ENCODE measurements at regions not wholly inside any gene's neighbourhood (a gene's known extent, or its start where the extent isn't known, plus 50 kb on each side); places are given as distances from the start of the nearest gene placed in this dataset.

- peaks cover 0 to 20% (median 6%) of the 10 kb centered on the region in 11 experiments; a peak in 9 of 22 replicates for H3K9me3 ChIP-seq (replicated peaks in 1 of 11)
- H3K4me3 ChIP-seq = no peak overlapping the region
- no peak overlapping the region for H3K27ac ChIP-seq
- TF ChIP-seq Cebpa-rat (IDR thresholded peaks at IDR 0.05) = no peak
- H4K20me1 ChIP-seq = peaks cover 0 to 12% (median 0%) of the 10 kb centered on the region in 11 experiments; a peak in 7 of 22 replicates
- peaks cover 4 to 42% (median 32%) of the 10 kb centered on the region in 10 experiments; a peak in 19 of 20 replicates for H3K4me1 ChIP-seq
- no peaks in the 10 kb centered on the region for H3K36me3 ChIP-seq
- peaks cover 4 to 54% (median 29%) of the 10 kb centered on the region in 11 experiments; a peak in 16 of 22 replicates for H3K27me3 ChIP-seq
- H3K4me2 ChIP-seq = no peak overlapping the region
- no peak overlapping the region for H3K9ac ChIP-seq
These were observed 57.2 kb upstream of the TTC34 start for GRCh38 chr1:2858676-2859075.

- Histone ChIP-seq H3K4me1 (peaks cover 9 to 49% (median 38%) of the 10 kb centered on the region in 10 experiments; a peak in 19 of 20 replicates), H3K27ac (no peak overlapping the region), H3K9ac (no peak overlapping the region), H3K27me3 (peaks cover 4 to 54% (median 30%) of the 10 kb centered on the region in 11 experiments; a peak in 18 of 22 replicates), H3K36me3 (no peaks in the 10 kb centered on the region), H3K4me3 (no peak overlapping the region), H4K20me1 (peaks cover 0 to 14% (median 0%) of the 10 kb centered on the region in 11 experiments; a peak in 7 of 22 replicates), H3K9me3 (replicated peaks in 1 of 11) (peaks cover 0 to 20% (median 6%) of the 10 kb centered on the region in 11 experiments; a peak in 9 of 22 replicates), H3K4me2 (no peak overlapping the region)
- no peak for TF ChIP-seq Cebpa-rat (IDR thresholded peaks at IDR 0.05)
These were observed 57.9 kb upstream of the TTC34 start for GRCh38 chr1:2859219-2859880.

GRCh38 chr1:2859881-2860430 lies 58.5 kb upstream of the TTC34 start:
- Histone ChIP-seq H3K27me3 (peaks cover 10 to 54% (median 30%) of the 10 kb centered on the region in 11 experiments; a peak in 18 of 22 replicates), H3K4me2 (no peak overlapping the region), H4K20me1 (peaks cover 0 to 20% (median 0%) of the 10 kb centered on the region in 11 experiments; a peak in 6 of 22 replicates), H3K9ac (no peak overlapping the region), H3K9me3 (replicated peaks in 1 of 11) (peaks cover 0 to 20% (median 6%) of the 10 kb centered on the region in 11 experiments; a peak in 9 of 22 replicates), H3K27ac (no peak overlapping the region), H3K36me3 (no peaks in the 10 kb centered on the region), H3K4me3 (no peak overlapping the region), H3K4me1 (peaks cover 11 to 55% (median 44%) of the 10 kb centered on the region in 10 experiments; a peak in 19 of 20 replicates)
- TF ChIP-seq Cebpa-rat (IDR thresholded peaks at IDR 0.05) = no peak

GRCh38 chr1:2860476-2861142 lies 59.1 kb upstream of the TTC34 start:
- no peak for TF ChIP-seq Cebpa-rat (IDR thresholded peaks at IDR 0.05)
- peaks cover 7 to 54% (median 30%) of the 10 kb centered on the region in 11 experiments; a peak in 18 of 22 replicates for H3K27me3 ChIP-seq

GRCh38 chr1:2861143-2861987 lies 59.9 kb upstream of the TTC34 start:
- Histone ChIP-seq H3K9ac (no peak overlapping the region), H3K27ac (no peak overlapping the region), H4K20me1 (peaks cover 0 to 34% (median 0%) of the 10 kb centered on the region in 11 experiments; a peak in 9 of 22 replicates), H3K4me1 (peaks cover 11 to 56% (median 42%) of the 10 kb centered on the region in 10 experiments; a peak in 19 of 20 replicates), H3K9me3 (replicated peaks in 1 of 11) (peaks cover 0 to 20% (median 6%) of the 10 kb centered on the region in 11 experiments; a peak in 9 of 22 replicates), H3K36me3 (no peaks in the 10 kb centered on the region), H3K4me2 (peak overlapping the region in 8 of 11 experiments; percentile 22 to 90 (median 34); a peak in 12 of 22 replicates), H3K27me3 (peaks cover 6 to 52% (median 27%) of the 10 kb centered on the region in 11 experiments; a peak in 17 of 22 replicates), H3K4me3 (no peak overlapping the region)
- TF ChIP-seq Cebpa-rat (IDR thresholded peaks at IDR 0.05) = no peak

More at GRCh38 chr1:2860476-2861142, 59.1 kb upstream of the TTC34 start:
- Histone ChIP-seq H3K4me3 (no peak overlapping the region), H4K20me1 (peaks cover 0 to 27% (median 0%) of the 10 kb centered on the region in 11 experiments; a peak in 9 of 22 replicates), H3K36me3 (no peaks in the 10 kb centered on the region), H3K27ac (no peak overlapping the region), H3K9ac (no peak overlapping the region), H3K4me2 (peak overlapping the region in 6 of 11 experiments; percentile 26 to 90 (median 42); a peak in 8 of 22 replicates), H3K4me1 (peaks cover 11 to 59% (median 45%) of the 10 kb centered on the region in 10 experiments; a peak in 19 of 20 replicates), H3K9me3 (replicated peaks in 1 of 11) (peaks cover 0 to 20% (median 6%) of the 10 kb centered on the region in 11 experiments; a peak in 9 of 22 replicates)

- Histone ChIP-seq H3K9ac (no peak overlapping the region), H3K4me3 (no peak overlapping the region), H3K4me2 (peak overlapping the region in 8 of 11 experiments; percentile 22 to 90 (median 58); a peak in 9 of 22 replicates), H3K9me3 (replicated peaks in 1 of 11) (peaks cover 0 to 20% (median 6%) of the 10 kb centered on the region in 11 experiments; a peak in 9 of 22 replicates), H3K36me3 (no peaks in the 10 kb centered on the region), H3K27ac (no peak overlapping the region), H3K27me3 (peaks cover 6 to 61% (median 27%) of the 10 kb centered on the region in 11 experiments; a peak in 17 of 22 replicates), H4K20me1 (peaks cover 0 to 40% (median 0%) of the 10 kb centered on the region in 11 experiments; a peak in 9 of 22 replicates), H3K4me1 (peaks cover 11 to 52% (median 39%) of the 10 kb centered on the region in 10 experiments; a peak in 19 of 20 replicates)
- no peak for TF ChIP-seq Cebpa-rat (IDR thresholded peaks at IDR 0.05)
These were observed 60.7 kb upstream of the TTC34 start for GRCh38 chr1:2861988-2862813.

Measured in BLaER1 treated with 17β-estradiol and CSF1 and Interleukin-3, amounts not matched to agents 10 nM and 100 nM (cell line).